HCT116 (cell line): ENCODE measurements at regions not wholly inside any gene's neighbourhood (a gene's known extent, or its start where the extent isn't known, plus 50 kb on each side); places are given as distances from the start of the nearest gene placed in this dataset.
"Not testable (repeated sequence)": the region's sequence is repeated elsewhere in the genome, so short reads cannot be mapped to it uniquely, and the experiment has no call there.

ENCODE experiments used
- ATAC-seq: fragments of 200-7000 bp; cut with Tn5 transposase; 2 replicates; pipeline ENCODE4 v1.9.1; 2020; ENCODE audit warnings: mild to moderate bottlenecking, moderate library complexity
- BruUV-seq: library from RNA; stranded (reverse); fragments of 400-500 nt; replicated peaks from 2 replicates; lab custom pipeline; 2021; lab: Mats Ljungman, UMichigan
- CTCF ChIA-PET: fragments of 300-600 bp; sonication (Branson Sonifier 250); formaldehyde crosslinking; loops from one replicate; lab custom pipeline; 2021; ENCODE audit warnings: antibody characterized with exemption; lab: Charles Lee
- POLR2A ChIA-PET: fragments of 300-600, 350-600 bp; sonication (Branson Sonifier 250); formaldehyde crosslinking; loops from one replicate; lab custom pipeline; 2021; ENCODE audit warnings: antibody characterized with exemption; lab: Charles Lee
- RAD21 ChIA-PET, 2 experiments: fragments of 300-600 bp; sonication (Branson Sonifier 250); formaldehyde crosslinking; loops; one replicate each; lab custom pipeline; 2023; ENCODE audit warnings: low total read pairs in 2 of 2; ENCODE audit not compliant: uncharacterized antibody in 2 of 2, unreplicated experiment in 2 of 2, low non-redundant PET in 1 of 2; lab: Charles Lee
- DNase-seq: peaks from one replicate; pipeline ENCODE4 v3.0.0-alpha.2; 2010; ENCODE audit warnings: low read depth, low spot score
- H2AFZ ChIP-seq: fragments of 200-600 bp; shearing (Covaris generic), sonication (generic); 2 replicates; pipeline ENCODE4 v1.6.1; 2017; ENCODE audit warnings: low read depth, mixed run types, mixed read lengths, antibody characterized with exemption, low read length; ENCODE audit not compliant: poor library complexity, severe bottlenecking
- H3K27ac ChIP-seq: 2 replicates; pipeline ENCODE4 v1.5.1; 2012; ENCODE audit warnings: low read depth, low read length
- H3K27me3 ChIP-seq: fragments of 200-600 bp; sonication (generic); 2 replicates; pipeline ENCODE4 v1.6.1; 2016; ENCODE audit warnings: mixed run types, low read length, mixed read lengths; ENCODE audit not compliant: insufficient read depth
- H3K36me3 ChIP-seq, 2 experiments: fragments of 200-500 bp in 1 of 2; fragments of 200-600 bp in 1 of 2; sonication (Bioruptor generic) in 1 of 2; sonication (generic) in 1 of 2; 2 replicates each; pipeline versions ENCODE4 v1.5.1 to v1.6.1; 2014 to 2016; ENCODE audit warnings: low read length in 2 of 2, inconsistent platforms in 1 of 2, mixed read lengths in 1 of 2, mixed run types in 1 of 2; ENCODE audit not compliant: insufficient read depth in 2 of 2, control insufficient read depth in 1 of 2
- H3K4me1 ChIP-seq, 2 experiments: fragments of 200-600 bp in 1 of 2; sonication (generic) in 1 of 2; 2 replicates each; pipeline versions ENCODE4 v1.5.1 to v1.6.1; 2012 to 2017; ENCODE audit warnings: low read length in 2 of 2, inconsistent platforms in 1 of 2, mild to moderate bottlenecking in 1 of 2, mixed read lengths in 1 of 2, mixed run types in 1 of 2, moderate library complexity in 1 of 2; ENCODE audit not compliant: insufficient read depth in 2 of 2, control insufficient read depth in 1 of 2
- H3K4me2 ChIP-seq: fragments of 200-600 bp; sonication (generic); 2 replicates; pipeline ENCODE4 v1.6.1; 2017; ENCODE audit warnings: mixed run types, low read length, mixed read lengths
- H3K4me3 ChIP-seq, 2 experiments: fragments of 200-600 bp in 1 of 2; sonication (generic) in 1 of 2; replicated peaks in 1 of 2; 2 replicates each; pipeline ENCODE4 v1.5.1; 2011 to 2016; ENCODE audit warnings: low read length in 2 of 2, control low read depth in 1 of 2, low read depth in 1 of 2, mild to moderate bottlenecking in 1 of 2, mixed read lengths in 1 of 2, mixed run types in 1 of 2
- H3K79me2 ChIP-seq: fragments of 200-600 bp; sonication (generic); 2 replicates; pipeline ENCODE4 v1.6.1; 2017; ENCODE audit warnings: mild to moderate bottlenecking, mixed run types, low read length, moderate library complexity, mixed read lengths; ENCODE audit not compliant: insufficient read depth
- H3K9ac ChIP-seq: fragments of 200-600 bp; sonication (generic); 2 replicates; pipeline ENCODE4 v1.6.1; 2016; ENCODE audit warnings: low read length, mixed read lengths
- H3K9me2 ChIP-seq: fragments of 200-600 bp; sonication (generic), shearing (Covaris generic); 2 replicates; pipeline ENCODE4 v1.6.1; 2017; ENCODE audit warnings: mixed run types, mild to moderate bottlenecking, moderate library complexity; ENCODE audit not compliant: insufficient read depth
- H3K9me3 ChIP-seq, 2 experiments: fragments of 200-500 bp in 1 of 2; fragments of 200-600 bp in 1 of 2; sonication (Bioruptor generic) in 1 of 2; sonication (generic) in 1 of 2; 2 replicates each; pipeline ENCODE4 v1.6.1; 2014 to 2017; ENCODE audit warnings: low read length in 2 of 2, mixed read lengths in 2 of 2, inconsistent platforms in 1 of 2, low read depth in 1 of 2, mild to moderate bottlenecking in 1 of 2, mixed run types in 1 of 2, moderate library complexity in 1 of 2; ENCODE audit not compliant: control insufficient read depth in 1 of 2, insufficient read depth in 1 of 2
- H4K20me1 ChIP-seq: fragments of 200-600 bp; sonication (generic), shearing (Covaris generic); 2 replicates; pipeline ENCODE4 v1.6.1; 2017; ENCODE audit warnings: mixed run types, mild to moderate bottlenecking, moderate library complexity; ENCODE audit not compliant: insufficient read depth
- YY1 ChIP-seq: IDR thresholded peaks from 2 replicates; pipeline ENCODE4 v1.6.1; 2011; ENCODE audit warnings: low read length, low read depth, moderate library complexity, mild to moderate bottlenecking; ENCODE audit not compliant: insufficient replicate concordance; ENCODE audit errors: extremely low read depth
- ZBTB33 ChIP-seq: IDR thresholded peaks from 2 replicates; pipeline ENCODE4 v1.6.1; 2011; ENCODE audit warnings: mild to moderate bottlenecking, low read length, moderate library complexity; ENCODE audit not compliant: insufficient replicate concordance; ENCODE audit errors: extremely low read depth
- intact Hi-C: fragments of 100-400 bp; cut with micrococcal nuclease; formaldehyde crosslinking; loops from 2 replicates; pipeline ENCODE4 v1.10.0; 2022

- H3K9me3 ChIP-seq, H3K36me3 ChIP-seq, H4K20me1 ChIP-seq, H3K4me1 ChIP-seq, H3K9me2 ChIP-seq, RAD21 ChIA-PET, H3K79me2 ChIP-seq, DNase-seq, H3K27me3 ChIP-seq: not testable (repeated sequence)
- H3K4me2 ChIP-seq: peak overlapping the region; percentile 82
- TF ChIP-seq YY1: peak; percentile 82
- peak overlapping the region; percentile 57 to 69 for H3K4me3 ChIP-seq
- intact Hi-C loops: loop anchor here (2.0 to 10.0 kb wide), 2 partner anchors 67 to 647 kb away; partner anchors contain the start of genes CADPS2 and FEZF1
- BruUV-seq: TSS peak; percentile 66
- POLR2A ChIA-PET: interaction anchor here (1.3 to 1.7 kb wide), 2 partner anchors 9 to 11 kb away, joined by 6 read pairs; no protein-coding TSS in a partner anchor
- peak overlapping the region; percentile 69 for H3K9ac ChIP-seq
- CTCF ChIA-PET: interaction anchor here (0.9 to 1.0 kb wide), 2 partner anchors 11 to 145 kb away, joined by 3 to 4 read pairs; no protein-coding TSS in a partner anchor
- H3K27ac ChIP-seq: peak overlapping the region; percentile 87
- peak overlapping the region; percentile 99 for H2AFZ ChIP-seq
- ATAC-seq: peak; percentile 53
Observed at GRCh38 chr7:122238297-122238696, 66.3 kb downstream of the FEZF1 start.

GRCh38 chr7:122225874-122226273 is 78.7 kb downstream of the FEZF1 start:
- Histone ChIP-seq H2AFZ (no peak overlapping the region), H3K27ac (no peak overlapping the region), H4K20me1 (no peaks in the 10 kb centered on the region), H3K27me3 (no peaks in the 10 kb centered on the region), H3K79me2 (no peaks in the 10 kb centered on the region), H3K4me2 (no peak overlapping the region), H3K4me3 (no peak overlapping the region), H3K9ac (no peak overlapping the region), H3K36me3 (no peaks in the 10 kb centered on the region), H3K4me1 (no peaks in the 10 kb centered on the region), H3K9me2 (no peaks in the 10 kb centered on the region), H3K9me3 (no peaks in the 10 kb centered on the region)
- no TSS peak for BruUV-seq
- CTCF ChIA-PET: no interaction called here
- no peak for DNase-seq
- no peak for TF ChIP-seq ZBTB33
- no peak for ATAC-seq
- intact Hi-C loops: no loop called here
- POLR2A ChIA-PET: no interaction called here
- RAD21 ChIA-PET: no interaction called here
